ENCODE measurements at regions not wholly inside any gene's neighbourhood (a gene's known extent, or its start where the extent isn't known, plus 50 kb on each side); places are given as distances from the start of the nearest gene placed in this dataset.

GRCh38 chr6:163757520-163757919 is 343.0 kb downstream of the QKI start:
- no peak for DNase-seq (ENCODE audit: extremely low spot score in 2 of 2)
- Histone ChIP-seq H3K9me3 (no peaks in the 10 kb centered on the region), H3K4me1 (no peaks in the 10 kb centered on the region), H3K4me3 (no peak overlapping the region), H3K36me3 (no peaks in the 10 kb centered on the region), H3K27ac (no peak overlapping the region), H3K27me3 (no peaks in the 10 kb centered on the region)
- TF ChIP-seq, protein P1, sequence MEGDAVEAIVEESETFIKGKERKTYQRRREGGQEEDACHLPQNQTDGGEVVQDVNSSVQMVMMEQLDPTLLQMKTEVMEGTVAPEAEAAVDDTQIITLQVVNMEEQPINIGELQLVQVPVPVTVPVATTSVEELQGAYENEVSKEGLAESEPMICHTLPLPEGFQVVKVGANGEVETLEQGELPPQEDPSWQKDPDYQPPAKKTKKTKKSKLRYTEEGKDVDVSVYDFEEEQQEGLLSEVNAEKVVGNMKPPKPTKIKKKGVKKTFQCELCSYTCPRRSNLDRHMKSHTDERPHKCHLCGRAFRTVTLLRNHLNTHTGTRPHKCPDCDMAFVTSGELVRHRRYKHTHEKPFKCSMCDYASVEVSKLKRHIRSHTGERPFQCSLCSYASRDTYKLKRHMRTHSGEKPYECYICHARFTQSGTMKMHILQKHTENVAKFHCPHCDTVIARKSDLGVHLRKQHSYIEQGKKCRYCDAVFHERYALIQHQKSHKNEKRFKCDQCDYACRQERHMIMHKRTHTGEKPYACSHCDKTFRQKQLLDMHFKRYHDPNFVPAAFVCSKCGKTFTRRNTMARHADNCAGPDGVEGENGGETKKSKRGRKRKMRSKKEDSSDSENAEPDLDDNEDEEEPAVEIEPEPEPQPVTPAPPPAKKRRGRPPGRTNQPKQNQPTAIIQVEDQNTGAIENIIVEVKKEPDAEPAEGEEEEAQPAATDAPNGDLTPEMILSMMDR (IDR thresholded peaks at IDR 0.05) = no peak
- no peak for TF ChIP-seq POLR2AphosphoS5 (IDR thresholded peaks at IDR 0.05; ENCODE audit: insufficient read depth in 1 of 2, low read depth in 1 of 2)
- intact Hi-C loops (cut with DNase I) = no loop called here

DNA sequence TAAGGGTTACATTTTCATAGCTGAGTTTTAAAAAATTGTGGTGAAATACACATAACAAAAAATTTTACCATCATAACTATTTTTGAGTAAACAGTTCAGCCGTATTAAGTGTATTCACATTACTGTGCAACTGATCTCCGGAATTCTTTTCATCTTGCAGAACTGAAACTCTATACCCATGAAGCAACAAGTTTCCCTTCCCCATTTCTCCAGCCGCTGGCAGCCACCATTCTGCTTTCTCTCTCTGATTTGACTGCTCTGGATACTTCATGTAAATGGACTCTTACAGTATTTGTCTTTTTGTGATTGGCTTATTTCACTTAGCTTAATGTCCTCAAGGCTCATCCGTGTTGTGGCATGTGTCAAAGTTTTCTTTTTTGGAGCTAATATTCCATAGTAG is 341.6 kb downstream of the QKI start:
- intact Hi-C loops (cut with DNase I) = no loop called here
- Histone ChIP-seq H3K4me1 (no peaks in the 10 kb centered on the region), H3K36me3 (no peaks in the 10 kb centered on the region), H3K27ac (no peak overlapping the region), H3K4me3 (no peak overlapping the region), H3K27me3 (no peaks in the 10 kb centered on the region), H3K9me3 (no peaks in the 10 kb centered on the region)
- DNase-seq (ENCODE audit: extremely low spot score in 2 of 2) = no peak
- no peak for TF ChIP-seq POLR2AphosphoS5 (IDR thresholded peaks at IDR 0.05; ENCODE audit: insufficient read depth in 1 of 2, low read depth in 1 of 2)
- no peak for TF ChIP-seq POLR2A (IDR thresholded peaks at IDR 0.05)
- TF ChIP-seq, protein P1 (IDR thresholded peaks at IDR 0.05) = no peak

- H3K4me1 ChIP-seq = no peaks in the 10 kb centered on the region
- TF ChIP-seq POLR2AphosphoS5 (IDR thresholded peaks at IDR 0.05; ENCODE audit: insufficient read depth in 1 of 2, low read depth in 1 of 2) = no peak
- TF ChIP-seq, protein P1 (IDR thresholded peaks at IDR 0.05) = no peak
- no peak for TF ChIP-seq POLR2A (IDR thresholded peaks at IDR 0.05)
- DNase-seq (ENCODE audit: extremely low spot score in 2 of 2) = no peak
- no peaks in the 10 kb centered on the region for H3K27me3 ChIP-seq
- no peak overlapping the region for H3K4me3 ChIP-seq
- H3K27ac ChIP-seq = no peak overlapping the region
- intact Hi-C loops (cut with DNase I) = no loop called here
- no peaks in the 10 kb centered on the region for H3K36me3 ChIP-seq
- no peaks in the 10 kb centered on the region for H3K9me3 ChIP-seq
Measured at GRCh38 chr6:163754866-163755265, 340.3 kb downstream of the QKI start.

GRCh38 chr6:163753430-163753829 is 338.9 kb downstream of the QKI start:
- no peak overlapping the region for H3K27ac ChIP-seq
- intact Hi-C loops (cut with DNase I) = no loop called here
- H3K27me3 ChIP-seq = no peaks in the 10 kb centered on the region
- H3K4me1 ChIP-seq = no peaks in the 10 kb centered on the region
- H3K4me3 ChIP-seq = no peak overlapping the region
- no peaks in the 10 kb centered on the region for H3K36me3 ChIP-seq
- TF ChIP-seq POLR2A (IDR thresholded peaks at IDR 0.05) (no peak), POLR2AphosphoS5 (IDR thresholded peaks at IDR 0.05; ENCODE audit: insufficient read depth in 1 of 2, low read depth in 1 of 2) (no peak)
- TF ChIP-seq, protein P1 (IDR thresholded peaks at IDR 0.05) = no peak
- no peak for DNase-seq (ENCODE audit: extremely low spot score in 2 of 2)
- no peaks in the 10 kb centered on the region for H3K9me3 ChIP-seq

- H3K27me3 ChIP-seq = no peaks in the 10 kb centered on the region
- TF ChIP-seq POLR2A (IDR thresholded peaks at IDR 0.05) (no peak), POLR2AphosphoS5 (IDR thresholded peaks at IDR 0.05; ENCODE audit: insufficient read depth in 1 of 2, low read depth in 1 of 2) (no peak)
- TF ChIP-seq, protein P1 (IDR thresholded peaks at IDR 0.05) = no peak
- no peaks in the 10 kb centered on the region for H3K36me3 ChIP-seq
- H3K4me1 ChIP-seq = no peaks in the 10 kb centered on the region
- no peak for DNase-seq (ENCODE audit: extremely low spot score in 2 of 2)
- H3K9me3 ChIP-seq = no peaks in the 10 kb centered on the region
- no peak overlapping the region for H3K27ac ChIP-seq
- no peak overlapping the region for H3K4me3 ChIP-seq
- intact Hi-C loops (cut with DNase I) = no loop called here
Measured at GRCh38 chr6:163752446-163752845, 337.9 kb downstream of the QKI start.
